ENCODE measurements at regions not wholly inside any gene's neighbourhood (a gene's known extent, or its start where the extent isn't known, plus 50 kb on each side); places are given as distances from the start of the nearest gene placed in this dataset.
"Not testable (repeated sequence)": the region's sequence is repeated elsewhere in the genome, so short reads cannot be mapped to it uniquely, and the experiment has no call there.

GRCh38 chr12:29029484-29029883, 119.6 kb upstream of the FAR2 start:
- not testable (repeated sequence) for TF ChIP-seq CTCF, POLR2AphosphoS5, POLR2A (IDR thresholded peaks at IDR 0.05)

Data from prostate gland (tissue), 2 donors.